Vagina (tissue), 2 donors: ENCODE measurements at regions not wholly inside any gene's neighbourhood (a gene's known extent, or its start where the extent isn't known, plus 50 kb on each side); places are given as distances from the start of the nearest gene placed in this dataset.

Experiments used
- DNase-seq, 2 donors: peaks; one replicate each; pipeline ENCODE4 v3.0.0-alpha.2; 2017; ENCODE audit errors: extremely low spot score in 2 of 2
- H3K27ac ChIP-seq: fragments of 200-600 bp; sonication (generic); one replicate; pipeline ENCODE4 v1.5.1; 2019
- H3K27me3 ChIP-seq: fragments of 200-600 bp; sonication (generic); one replicate; pipeline ENCODE4 v1.5.1; 2019
- H3K36me3 ChIP-seq, 2 donors: fragments of 200-600 bp; sonication (generic); one replicate each; pipeline ENCODE4 v1.5.1; 2017 to 2019
- H3K4me1 ChIP-seq: fragments of 200-600 bp; sonication (generic); one replicate; pipeline ENCODE4 v1.5.1; 2019
- H3K4me3 ChIP-seq, 2 donors: fragments of 200-600 bp; sonication (generic); 1 replicate in 1 of 2; 2 replicates in 1 of 2; pipeline ENCODE4 v1.5.1; 2016 to 2019
- H3K9me3 ChIP-seq: fragments of 200-600 bp; sonication (generic); one replicate; pipeline ENCODE4 v1.5.1; 2019
- CTCF ChIP-seq, 3 experiments: fragments of 450-650 bp in 2 of 3; fragments of 200-600 bp in 1 of 3; sonication (generic) in 1 of 3; IDR thresholded peaks; one replicate each; pipeline ENCODE4 v1.5.1; 2017 to 2019; ENCODE audit warnings: antibody characterized with exemption in 3 of 3, mild to moderate bottlenecking in 2 of 3, moderate library complexity in 2 of 3
- POLR2A ChIP-seq, 2 donors: fragments of 450-650 bp; IDR thresholded peaks; one replicate each; pipeline ENCODE4 v1.6.1; 2017; ENCODE audit warnings: antibody characterized with exemption in 2 of 2, mild to moderate bottlenecking in 2 of 2, moderate library complexity in 2 of 2
- POLR2AphosphoS5 ChIP-seq, 2 donors: sonication (generic); formaldehyde crosslinking; IDR thresholded peaks; one replicate each; pipeline ENCODE4 v1.9.0; 2017; ENCODE audit warnings: antibody characterized with exemption in 2 of 2, mild to moderate bottlenecking in 2 of 2, low read depth in 1 of 2; ENCODE audit not compliant: insufficient read depth in 1 of 2
- intact Hi-C: fragments of 100-400 bp; cut with DNase I; formaldehyde crosslinking; loops from one replicate; pipeline ENCODE4 v1.15.1; 2023

- no peak for TF ChIP-seq POLR2AphosphoS5 (IDR thresholded peaks at IDR 0.05; ENCODE audit: insufficient read depth in 1 of 2, low read depth in 1 of 2)
- TF ChIP-seq POLR2A (IDR thresholded peaks at IDR 0.05): no peak
- no peak for TF ChIP-seq CTCF (IDR thresholded peaks at IDR 0.05)
- DNase-seq: no peak
- H3K4me3 ChIP-seq: no peak overlapping the region
Measured at GRCh38 chr5:37966871-37967270, 127.0 kb upstream of the GDNF start.

GRCh38 chr5:37966291-37966690, 126.5 kb upstream of the GDNF start:
- intact Hi-C loops: no loop called here
- no peak for TF ChIP-seq CTCF (IDR thresholded peaks at IDR 0.05)
- TF ChIP-seq POLR2AphosphoS5 (IDR thresholded peaks at IDR 0.05; ENCODE audit: insufficient read depth in 1 of 2, low read depth in 1 of 2): no peak
- TF ChIP-seq POLR2A (IDR thresholded peaks at IDR 0.05): no peak
- no peaks in the 10 kb centered on the region for H3K36me3 ChIP-seq
- no peak overlapping the region for H3K27ac ChIP-seq
- no peaks in the 10 kb centered on the region for H3K9me3 ChIP-seq
- H3K4me3 ChIP-seq: no peak overlapping the region
- H3K27me3 ChIP-seq: no peaks in the 10 kb centered on the region
- DNase-seq: no peak
- H3K4me1 ChIP-seq: no peaks in the 10 kb centered on the region

More at GRCh38 chr5:37966871-37967270, 127.0 kb upstream of the GDNF start:
- no peaks in the 10 kb centered on the region for H3K27me3 ChIP-seq
- intact Hi-C loops: no loop called here
- no peak overlapping the region for H3K27ac ChIP-seq
- H3K36me3 ChIP-seq: no peaks in the 10 kb centered on the region
- H3K9me3 ChIP-seq: no peaks in the 10 kb centered on the region
- H3K4me1 ChIP-seq: no peaks in the 10 kb centered on the region

GRCh38 chr5:37962389-37962788, 122.5 kb upstream of the GDNF start:
- Histone ChIP-seq H3K27ac (no peak overlapping the region), H3K4me1 (no peaks in the 10 kb centered on the region), H3K9me3 (no peaks in the 10 kb centered on the region), H3K4me3 (no peak overlapping the region), H3K27me3 (no peaks in the 10 kb centered on the region), H3K36me3 (no peaks in the 10 kb centered on the region)
- TF ChIP-seq POLR2AphosphoS5 (IDR thresholded peaks at IDR 0.05; ENCODE audit: insufficient read depth in 1 of 2, low read depth in 1 of 2) (no peak), CTCF (IDR thresholded peaks at IDR 0.05) (no peak), POLR2A (IDR thresholded peaks at IDR 0.05) (no peak)
- no peak for DNase-seq
- intact Hi-C loops: no loop called here

- DNase-seq: no peak
- Histone ChIP-seq H3K4me3 (no peak overlapping the region), H3K4me1 (no peaks in the 10 kb centered on the region), H3K9me3 (no peaks in the 10 kb centered on the region), H3K27ac (no peak overlapping the region), H3K27me3 (no peaks in the 10 kb centered on the region), H3K36me3 (no peaks in the 10 kb centered on the region)
- TF ChIP-seq POLR2A (IDR thresholded peaks at IDR 0.05) (no peak), CTCF (IDR thresholded peaks at IDR 0.05) (no peak), POLR2AphosphoS5 (IDR thresholded peaks at IDR 0.05; ENCODE audit: insufficient read depth in 1 of 2, low read depth in 1 of 2) (no peak)
- intact Hi-C loops: no loop called here
Measured at GRCh38 chr5:37957218-37957617, 117.4 kb upstream of the GDNF start.

GRCh38 chr5:37955748-37956147, 115.9 kb upstream of the GDNF start:
- DNase-seq: no peak
- no peak overlapping the region for H3K27ac ChIP-seq
- H3K4me1 ChIP-seq: no peaks in the 10 kb centered on the region
- no peaks in the 10 kb centered on the region for H3K36me3 ChIP-seq
- no peaks in the 10 kb centered on the region for H3K27me3 ChIP-seq
- no peak overlapping the region for H3K4me3 ChIP-seq
- H3K9me3 ChIP-seq: no peaks in the 10 kb centered on the region
- TF ChIP-seq POLR2A (IDR thresholded peaks at IDR 0.05): no peak
- TF ChIP-seq POLR2AphosphoS5 (IDR thresholded peaks at IDR 0.05; ENCODE audit: insufficient read depth in 1 of 2, low read depth in 1 of 2): no peak
- TF ChIP-seq CTCF (IDR thresholded peaks at IDR 0.05): no peak
- intact Hi-C loops: no loop called here
